Stimulated activated CD4-positive, alpha-beta T cell treated with anti-CD3 and anti-CD28 coated beads, Interleukin-4, amount 100 ng/mL, for 24 hours (primary cell): ENCODE measurements at regions not wholly inside any gene's neighbourhood (a gene's known extent, or its start where the extent isn't known, plus 50 kb on each side); places are given as distances from the start of the nearest gene placed in this dataset.
A peak's percentile ranks its signal among the peaks of the same experiment; 100 is the strongest.
"Not testable (repeated sequence)": the region's sequence is repeated elsewhere in the genome, so short reads cannot be mapped to it uniquely, and the experiment has no call there.

Experiments used
- DNase-seq: peaks from one replicate; pipeline ENCODE4 v3.0.0-alpha.2; 2020

DNA sequence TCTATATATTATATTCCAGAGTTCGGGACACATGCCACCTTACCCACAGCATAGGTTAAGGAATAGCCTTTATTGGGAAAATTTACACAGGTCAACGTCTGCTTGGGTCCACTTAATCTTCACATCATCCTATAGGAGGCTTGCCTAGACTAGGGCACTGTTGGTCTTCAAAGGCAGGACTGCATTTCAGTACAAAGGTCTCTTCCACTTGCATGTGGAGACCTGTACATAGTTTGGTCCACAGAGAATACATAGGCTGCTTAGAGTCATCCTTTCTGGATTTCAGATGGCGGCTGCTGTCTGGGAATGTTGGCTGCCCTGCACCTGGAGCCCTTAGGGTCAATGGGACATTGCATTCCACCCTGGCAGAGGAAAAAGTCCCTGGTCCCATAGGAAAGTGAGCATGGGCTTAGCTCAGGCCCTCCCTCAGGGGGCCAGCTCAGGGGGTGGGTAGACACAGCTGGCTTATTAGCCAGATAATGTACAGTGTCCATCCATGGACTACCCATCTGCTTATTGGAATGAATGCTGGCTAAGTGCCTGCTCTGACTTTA, 75.3 kb upstream of the TGFBR2 start:
- DNase-seq = no peak

DNA sequence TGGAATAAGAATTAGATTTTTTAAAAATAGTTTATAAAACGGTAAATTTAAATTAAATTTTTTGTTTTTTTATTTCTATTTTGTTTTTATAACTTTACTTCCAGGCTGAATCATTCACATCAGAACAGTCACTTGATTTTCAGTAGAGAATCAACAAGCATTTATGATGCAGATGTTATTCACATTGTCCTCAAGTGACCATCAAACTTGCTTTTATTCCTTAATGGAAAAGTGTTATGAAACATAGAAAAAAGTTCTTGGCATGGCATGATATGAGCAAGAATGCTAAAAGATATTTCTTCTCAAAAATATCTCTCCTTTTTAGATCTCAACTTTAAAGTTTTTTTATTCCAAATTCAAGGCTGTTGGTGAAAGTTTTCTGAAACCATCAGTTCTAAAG, 70.9 kb upstream of the TGFBR2 start:
- no peak for DNase-seq

DNA sequence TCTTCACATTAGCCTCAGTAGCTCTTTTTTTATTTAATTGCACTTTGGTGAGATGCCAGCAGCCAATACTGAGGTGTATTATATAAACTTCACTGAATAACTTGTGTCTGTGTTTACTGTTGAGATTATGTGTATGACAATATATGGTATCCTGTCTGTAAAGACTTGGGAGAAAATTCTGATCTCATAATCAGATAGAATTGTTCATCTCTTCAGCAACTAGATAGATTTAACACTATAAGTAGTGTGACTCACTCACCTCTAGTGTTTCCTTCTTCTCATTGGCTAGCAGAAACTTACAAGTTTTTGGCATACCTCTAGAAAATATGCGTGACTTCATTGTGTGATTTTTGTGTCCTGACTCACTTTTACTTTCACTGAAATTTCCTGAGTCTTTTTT, 67.6 kb upstream of the TGFBR2 start:
- DNase-seq = no peak

DNA sequence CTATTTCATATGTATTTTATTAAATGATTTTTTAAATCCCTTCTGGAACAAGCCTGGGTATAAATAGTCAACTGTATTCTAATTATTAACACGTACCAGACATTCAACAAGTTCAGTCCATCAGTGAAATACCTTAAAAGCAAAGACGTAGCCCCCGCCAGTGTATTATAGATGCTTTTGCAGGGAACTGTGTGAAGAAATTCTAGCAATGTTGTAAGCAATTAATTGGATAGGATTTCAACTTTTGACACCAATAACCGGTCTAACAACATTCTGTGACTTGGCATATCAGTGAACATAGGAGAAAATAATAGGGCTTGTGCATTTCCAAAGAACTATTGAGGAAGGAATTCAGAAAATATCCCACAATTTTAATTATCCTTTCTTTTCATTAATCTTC, 67.2 kb upstream of the TGFBR2 start:
- DNase-seq = no peak

DNA sequence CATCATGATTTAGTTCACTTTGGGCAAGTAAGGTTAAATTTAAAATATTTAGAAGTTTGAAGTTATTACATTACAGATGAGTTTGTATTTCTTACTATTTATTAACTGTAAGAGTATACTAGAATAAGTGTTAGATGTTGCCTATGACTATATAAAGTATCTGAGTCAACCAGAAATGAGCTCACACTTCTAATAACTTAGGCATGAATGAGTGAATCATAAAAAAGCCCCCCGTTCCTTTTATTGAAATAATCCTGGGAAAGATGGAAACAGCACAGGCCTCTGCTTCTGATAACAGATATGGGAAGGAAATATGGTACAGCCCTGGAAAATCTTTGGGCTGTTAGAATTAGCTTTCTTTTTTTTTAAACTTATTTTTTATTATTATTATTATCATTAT, 66.6 kb upstream of the TGFBR2 start:
- no peak for DNase-seq

DNA sequence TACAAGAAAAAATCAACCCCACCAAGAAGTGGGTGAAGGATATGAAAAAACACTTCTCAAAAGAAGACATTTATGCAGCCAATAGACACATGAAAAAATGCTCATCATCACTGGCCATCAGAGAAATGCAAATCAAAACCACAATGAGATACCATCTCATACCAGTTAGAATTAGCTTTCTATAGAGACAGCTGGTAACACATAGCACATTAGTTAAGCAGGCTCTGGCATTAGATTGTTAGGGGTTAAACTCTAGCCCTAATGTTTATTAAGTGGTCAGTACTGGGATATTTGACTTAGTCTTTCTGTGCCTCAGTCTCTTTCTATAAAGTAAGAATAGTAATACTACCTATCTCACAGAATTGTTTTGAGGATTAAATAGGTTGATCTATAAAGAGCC, 65.2 kb upstream of the TGFBR2 start:
- DNase-seq = not testable (repeated sequence)

DNA sequence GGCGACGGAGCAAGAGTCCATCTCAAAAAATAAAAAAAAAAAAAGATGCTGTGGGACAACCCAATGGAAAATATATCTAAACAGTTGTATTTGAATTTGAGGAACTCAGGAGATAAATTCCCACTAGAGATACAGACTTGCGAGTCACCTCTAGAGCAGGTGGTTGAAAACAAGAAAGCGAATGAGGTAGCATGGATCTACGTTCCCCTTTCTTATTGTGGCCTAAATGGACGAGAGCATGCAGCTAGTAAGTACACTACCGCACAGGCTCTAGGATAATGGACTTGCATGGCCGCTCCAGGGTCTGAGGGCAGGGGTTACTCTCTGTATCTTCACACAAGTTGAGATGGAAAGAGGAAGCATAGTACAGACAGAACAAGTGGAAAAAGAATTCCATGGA, 63.5 kb upstream of the TGFBR2 start:
- DNase-seq = no peak

DNA sequence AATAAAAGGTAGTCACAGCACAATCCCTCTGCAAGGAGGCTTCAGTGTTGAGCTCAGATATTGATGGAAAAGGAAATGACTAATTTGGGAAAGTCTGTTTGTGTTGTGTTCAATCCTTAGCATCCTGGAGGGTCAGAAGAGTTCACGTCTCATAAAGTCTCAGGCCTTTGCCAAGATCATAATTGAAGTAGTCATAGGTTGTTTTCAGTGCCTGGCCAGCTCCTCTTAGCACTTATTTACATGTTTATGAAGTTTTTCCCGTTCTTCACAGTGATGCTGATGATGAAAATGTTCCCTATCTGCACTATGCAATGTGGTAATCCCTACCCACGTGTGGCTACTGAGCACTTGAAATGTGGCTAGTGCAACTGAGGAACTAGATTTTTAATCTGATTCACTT, 61.6 kb upstream of the TGFBR2 start:
- DNase-seq = no peak

DNA sequence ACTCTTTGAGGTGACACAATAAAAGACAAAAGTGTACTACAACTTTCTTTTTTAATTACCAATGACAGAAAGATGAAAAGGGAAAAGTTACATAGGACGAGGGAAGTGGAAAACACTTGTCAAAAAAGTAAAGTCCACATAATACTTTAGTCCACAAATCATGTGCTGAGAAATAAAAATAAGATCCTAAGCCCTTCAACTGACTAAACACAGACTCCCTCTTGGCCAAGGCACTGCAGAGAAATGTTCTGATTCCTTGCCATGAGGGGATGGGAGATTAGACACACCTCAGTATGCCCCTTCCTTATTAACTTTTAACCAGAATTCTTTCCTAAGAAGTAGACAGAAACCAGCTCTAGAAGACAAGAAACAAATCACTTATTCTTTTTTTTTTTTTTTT, 59.5 kb upstream of the TGFBR2 start:
- no peak for DNase-seq

DNA sequence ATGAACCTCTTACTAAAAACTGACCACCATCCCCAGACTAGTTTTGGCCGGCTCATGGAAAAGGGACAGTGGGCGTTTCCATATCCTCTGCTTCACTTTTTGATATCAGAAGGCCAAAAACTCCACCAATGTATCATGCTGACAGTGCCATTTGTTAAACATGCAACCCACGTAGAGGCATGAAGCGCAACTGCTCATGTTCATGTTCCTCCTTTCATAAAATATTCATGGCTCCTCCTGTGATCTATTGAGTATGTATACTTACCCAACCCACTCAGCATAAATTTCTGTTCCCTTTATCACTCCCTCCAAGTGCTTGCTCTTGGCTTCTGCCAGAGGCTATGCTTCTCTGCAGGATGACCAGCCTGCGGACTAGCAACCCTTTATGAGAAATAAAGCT, 58.7 kb upstream of the TGFBR2 start:
- no peak for DNase-seq

DNA sequence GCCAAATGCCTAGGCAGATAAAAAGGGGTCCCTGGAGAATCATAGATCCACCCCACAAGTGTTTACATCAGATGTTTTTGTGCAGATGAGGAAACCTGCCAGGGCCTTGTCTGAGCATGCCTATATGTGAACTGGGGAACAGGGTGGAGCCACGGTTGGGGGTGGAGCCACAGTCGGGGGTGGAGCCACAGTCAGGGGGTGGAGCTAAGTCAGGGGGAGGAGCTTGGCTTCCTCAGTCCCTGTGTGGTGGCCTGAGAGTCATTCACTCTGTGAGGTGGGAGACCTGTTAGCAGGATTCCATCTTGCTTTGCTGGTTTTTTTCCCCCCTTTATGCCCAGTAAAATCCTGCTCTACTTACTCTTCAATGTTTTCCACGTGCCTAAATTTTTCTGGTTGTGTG, 57.8 kb upstream of the TGFBR2 start:
- DNase-seq = peak; percentile 21

DNA sequence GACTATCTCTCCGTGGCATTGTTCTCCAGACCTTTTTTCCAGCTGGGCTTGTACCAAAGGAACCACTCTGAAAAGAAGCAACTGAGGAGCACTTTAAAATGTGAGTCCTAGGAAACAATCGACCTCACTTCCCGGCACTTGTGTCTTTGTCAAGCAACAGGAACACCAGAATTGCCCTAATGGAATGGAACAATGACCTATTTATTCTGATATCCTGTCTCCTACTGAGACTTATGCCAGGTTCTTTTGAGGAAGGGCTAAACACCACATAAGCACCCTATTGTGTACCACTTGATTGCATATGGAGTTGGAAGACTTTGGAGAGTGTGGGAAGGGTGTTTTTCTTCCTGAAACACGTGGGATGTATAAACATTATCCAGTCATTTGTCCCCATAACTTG, 56.8 kb upstream of the TGFBR2 start:
- no peak for DNase-seq

DNA sequence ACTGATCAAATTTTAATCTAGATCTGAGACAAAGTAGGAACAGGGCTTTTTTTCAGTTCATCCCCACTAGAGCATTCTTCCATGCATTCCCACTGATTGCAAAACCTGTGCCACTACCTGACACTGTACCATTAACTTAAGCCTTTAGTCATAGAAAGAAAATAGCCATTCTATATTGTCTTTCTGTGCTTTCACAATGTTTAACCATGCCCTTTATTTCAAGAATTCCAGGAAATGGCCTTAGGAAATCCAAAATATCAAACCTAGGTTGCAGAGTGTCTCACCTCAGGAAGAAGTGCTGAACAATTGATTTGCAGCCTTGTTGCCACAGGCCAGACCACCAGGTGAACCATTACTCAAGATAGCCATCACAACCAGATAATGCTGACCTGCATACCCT, 56.2 kb upstream of the TGFBR2 start:
- DNase-seq = no peak

DNA sequence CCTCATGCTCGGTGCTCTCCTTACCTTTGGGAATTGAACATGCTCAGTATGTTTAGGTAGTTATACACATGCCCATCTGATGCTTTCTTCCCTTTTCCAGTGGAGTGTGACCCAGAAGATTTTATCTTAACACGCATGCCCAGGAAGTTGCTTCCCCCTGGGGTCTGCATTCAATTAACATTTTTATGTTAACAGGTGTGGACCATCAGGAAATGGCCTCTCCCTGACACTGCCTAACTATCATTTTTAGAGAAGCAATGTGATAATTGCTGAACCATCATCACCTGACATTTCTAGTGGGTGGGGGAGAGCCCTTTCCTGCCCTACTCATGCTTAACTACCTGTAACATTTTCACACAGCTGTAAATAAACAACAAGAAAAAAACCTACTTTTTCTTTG, 55.1 kb upstream of the TGFBR2 start:
- no peak for DNase-seq

DNA sequence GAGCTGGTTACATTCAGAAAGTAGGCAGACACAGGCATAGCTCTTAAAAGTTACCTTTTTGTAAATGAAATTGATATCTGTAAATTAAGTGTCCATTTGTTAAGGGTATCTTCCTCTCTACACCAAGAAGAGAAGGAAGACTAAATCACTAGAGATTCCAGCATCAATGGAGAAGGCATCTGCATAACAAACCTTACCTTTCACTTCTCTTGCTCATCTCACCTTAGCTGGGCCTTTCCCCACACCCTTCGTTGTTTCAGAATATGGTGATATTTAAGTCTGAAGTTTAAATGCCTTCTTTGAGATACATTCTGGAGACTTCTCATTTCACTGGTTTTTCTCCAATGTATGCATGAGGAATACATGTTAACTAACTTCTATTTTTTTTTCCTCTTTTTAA, 54.5 kb upstream of the TGFBR2 start:
- DNase-seq = no peak

DNA sequence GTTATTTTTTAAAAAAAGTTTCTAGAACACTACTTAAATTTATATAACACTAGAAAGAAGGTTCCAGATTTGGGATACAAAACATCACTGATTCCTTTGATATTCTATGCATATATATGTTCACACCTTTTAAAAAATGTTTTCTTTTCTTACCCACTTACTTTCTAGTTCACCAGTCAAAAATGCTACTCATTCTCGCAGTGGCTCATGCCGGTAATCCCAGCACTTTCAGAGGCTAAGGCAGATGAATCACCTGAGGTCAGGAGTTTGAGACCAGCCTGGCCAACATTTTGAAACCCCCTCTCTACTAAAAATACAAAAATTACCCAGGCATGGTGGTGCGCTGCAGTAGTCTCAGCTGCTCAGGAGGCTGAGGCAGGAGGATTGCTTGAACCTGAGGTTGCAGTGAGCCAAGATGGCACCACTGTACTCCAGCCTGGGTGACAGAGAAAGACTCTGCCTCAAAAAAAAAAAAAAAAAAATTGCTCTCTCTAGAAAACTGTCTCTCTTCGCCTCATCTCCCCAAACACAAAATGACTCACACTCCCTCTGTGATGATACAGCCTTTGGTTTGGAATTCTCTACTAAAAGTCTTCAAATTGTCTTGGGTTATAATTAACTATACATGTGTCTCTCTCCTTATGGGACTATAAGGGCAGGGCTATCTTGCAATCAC, 52.6 kb upstream of the TGFBR2 start:
- no peak for DNase-seq

DNA sequence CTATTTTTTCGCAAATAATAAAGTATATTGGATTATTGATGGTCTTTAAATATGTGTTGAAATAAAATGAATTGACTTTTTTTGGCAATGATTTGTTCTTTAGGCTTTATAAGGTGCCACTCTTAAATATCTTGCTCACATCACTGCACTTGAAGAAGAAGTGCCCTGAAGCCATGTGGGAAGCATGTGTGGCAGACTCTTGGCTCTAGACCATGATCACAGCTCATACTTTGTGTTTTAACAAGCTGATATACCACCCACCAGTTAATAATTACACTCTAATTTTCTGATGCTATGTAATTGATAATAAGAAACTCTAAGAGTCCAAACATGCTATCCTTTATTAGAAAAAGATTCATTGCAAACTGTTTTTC, 52.1 kb upstream of the TGFBR2 start:
- no peak for DNase-seq

DNA sequence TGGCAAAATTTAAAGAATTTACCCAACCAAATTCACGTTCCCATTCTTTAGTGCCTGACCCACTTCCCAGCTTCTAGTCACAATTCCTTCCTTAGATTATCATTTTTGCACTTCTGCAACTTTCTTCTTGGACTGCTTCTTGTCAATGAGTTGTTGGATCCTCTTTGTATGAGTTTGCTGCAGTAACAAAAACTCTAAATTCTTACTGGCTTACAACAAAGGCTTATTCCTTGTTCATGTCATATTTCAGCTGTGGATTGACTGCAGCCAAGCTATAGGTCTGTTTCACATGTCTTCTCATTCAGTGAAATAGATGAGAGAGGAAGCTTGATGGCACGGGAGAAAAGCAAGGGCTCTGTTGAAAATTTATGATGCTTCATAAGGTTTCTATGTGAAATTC, 50.4 kb upstream of the TGFBR2 start:
- DNase-seq = no peak
